Sigmoid colon (tissue), 4 donors: ENCODE measurements at regions not wholly inside any gene's neighbourhood (a gene's known extent, or its start where the extent isn't known, plus 50 kb on each side); places are given as distances from the start of the nearest gene placed in this dataset.

ENCODE experiments used
- CTCF ChIP-seq, 4 experiments: fragments of 450-650 bp in 3 of 4; fragments of 200-600 bp in 1 of 4; IDR thresholded peaks; one replicate each; pipeline ENCODE4 v1.5.1; 2016 to 2019; ENCODE audit warnings: antibody characterized with exemption in 4 of 4, mild to moderate bottlenecking in 3 of 4, moderate library complexity in 2 of 4
- EP300 ChIP-seq, 4 donors: sonication (generic); formaldehyde crosslinking; IDR thresholded peaks; one replicate each; pipeline ENCODE4 v1.6.1; 2017; ENCODE audit warnings: antibody characterized with exemption in 4 of 4

- TF ChIP-seq CTCF (IDR thresholded peaks at IDR 0.05) (no peak), EP300 (IDR thresholded peaks at IDR 0.05) (no peak)
Measured at GRCh38 chr4:27888505-27888904, 1027.9 kb downstream of the STIM2 start.
